ENCODE measurements at regions not wholly inside any gene's neighbourhood (a gene's known extent, or its start where the extent isn't known, plus 50 kb on each side); places are given as distances from the start of the nearest gene placed in this dataset.
"Not testable (repeated sequence)": the region's sequence is repeated elsewhere in the genome, so short reads cannot be mapped to it uniquely, and the experiment has no call there.

DNA sequence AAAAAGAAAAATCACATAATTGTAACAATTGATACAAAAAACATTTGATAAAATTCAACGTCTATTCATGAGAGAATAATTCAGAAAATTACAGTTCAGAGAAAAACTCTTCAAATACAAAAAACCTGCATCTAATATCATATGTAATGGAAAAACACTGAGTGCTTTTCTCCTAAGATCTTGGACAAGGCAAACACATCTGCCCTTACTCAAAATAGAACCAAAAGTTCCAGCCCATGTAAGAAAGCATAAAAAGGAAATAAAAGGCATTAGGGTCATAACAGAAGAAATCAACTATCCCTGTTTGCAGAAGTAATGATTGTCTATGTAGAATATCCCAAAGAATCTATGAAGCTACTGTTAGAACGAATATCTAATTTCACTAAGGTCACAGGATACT is 721.4 kb downstream of the RFPL4B start:
- Mint-ChIP-seq H3K9me3 (peaks cover 4 to 29% (median 7%) of the 10 kb centered on the region in 6 donors), H3K4me3 (no peak overlapping the region), H3K4me1 (no peaks in the 10 kb centered on the region), H3K36me3 (no peaks in the 10 kb centered on the region), H3K27ac (no peak overlapping the region), H3K27me3 (ENCODE audit: low read depth in 3 of 3) (no peaks in the 10 kb centered on the region)
- DNase-seq, result no peak

- H3K36me3 Mint-ChIP-seq; H3K4me1 Mint-ChIP-seq; H3K27ac Mint-ChIP-seq; H3K27me3 Mint-ChIP-seq (ENCODE audit: low read depth in 3 of 3); DNase-seq; H3K4me3 Mint-ChIP-seq: not testable (repeated sequence)
- H3K9me3 Mint-ChIP-seq, result peaks cover 4 to 28% (median 9%) of the 10 kb centered on the region in 6 donors
These were observed 723.6 kb downstream of the RFPL4B start for GRCh38 chr6:113070681-113071080.

DNA sequence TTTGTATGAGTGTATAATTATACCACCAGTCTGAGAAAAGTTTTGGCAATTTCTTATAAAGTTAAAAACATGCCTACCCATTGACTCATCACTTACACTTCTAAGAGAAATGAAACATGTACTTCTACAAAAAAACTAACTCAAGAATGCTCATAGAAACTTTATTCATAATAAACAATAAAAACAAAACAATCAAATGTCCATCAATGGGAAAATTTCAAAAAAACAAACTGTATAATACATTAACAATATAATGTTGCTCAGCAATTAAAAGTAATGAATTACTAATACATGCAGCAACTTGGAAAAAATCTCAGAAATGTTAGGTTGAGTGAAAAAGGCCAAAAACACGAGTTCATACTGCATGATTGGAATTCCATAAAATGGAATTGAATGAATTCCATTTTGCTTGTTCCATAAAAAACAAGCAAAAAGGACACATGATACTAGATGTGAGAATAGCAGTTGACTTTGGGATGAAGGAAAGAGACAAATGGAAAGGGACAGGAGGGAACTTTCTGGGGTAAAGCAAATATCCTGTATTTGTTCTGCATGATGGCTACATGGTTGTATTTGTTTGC is 726.6 kb downstream of the RFPL4B start:
- no peaks in the 10 kb centered on the region for H3K27me3 Mint-ChIP-seq (ENCODE audit: low read depth in 3 of 3)
- H3K36me3 Mint-ChIP-seq, result no peaks in the 10 kb centered on the region
- no peak for DNase-seq
- H3K4me1 Mint-ChIP-seq, result no peaks in the 10 kb centered on the region
- H3K27ac Mint-ChIP-seq, result no peak overlapping the region
- H3K4me3 Mint-ChIP-seq, result no peak overlapping the region
- H3K9me3 Mint-ChIP-seq, result peaks cover 10 to 51% (median 12%) of the 10 kb centered on the region in 6 donors

DNA sequence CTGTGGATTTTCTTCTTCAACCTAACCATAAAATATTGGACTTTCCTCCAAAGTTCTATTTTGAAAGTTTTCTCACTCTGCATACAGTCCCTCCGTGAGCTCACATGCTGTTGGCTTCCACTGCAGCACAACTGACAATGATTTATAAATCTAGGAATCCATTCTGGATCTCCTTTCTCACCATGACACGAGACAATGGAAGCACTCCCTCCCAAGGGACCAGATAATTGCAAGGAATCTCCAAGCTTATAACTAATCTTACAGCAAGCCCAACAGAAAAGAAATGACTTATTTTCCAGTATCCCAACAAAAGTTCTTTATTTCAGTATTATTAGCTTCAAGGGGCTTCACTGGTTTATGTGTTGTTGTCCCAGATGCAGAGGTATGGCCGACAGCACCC is 729.0 kb downstream of the RFPL4B start:
- H3K9me3 Mint-ChIP-seq, result peaks cover 6 to 31% (median 9%) of the 10 kb centered on the region in 6 donors
- no peak overlapping the region for H3K4me3 Mint-ChIP-seq
- no peak overlapping the region for H3K27ac Mint-ChIP-seq
- no peaks in the 10 kb centered on the region for H3K27me3 Mint-ChIP-seq (ENCODE audit: low read depth in 3 of 3)
- no peaks in the 10 kb centered on the region for H3K4me1 Mint-ChIP-seq
- no peaks in the 10 kb centered on the region for H3K36me3 Mint-ChIP-seq
- DNase-seq, result no peak

- peaks cover 4 to 37% (median 12%) of the 10 kb centered on the region in 6 donors for H3K9me3 Mint-ChIP-seq
- no peaks in the 10 kb centered on the region for H3K4me1 Mint-ChIP-seq
- H3K27me3 Mint-ChIP-seq (ENCODE audit: low read depth in 3 of 3), result peaks cover 0 to 2% (median 0%) of the 10 kb centered on the region in 3 donors
- H3K36me3 Mint-ChIP-seq, result no peaks in the 10 kb centered on the region
- DNase-seq, result no peak
- no peak overlapping the region for H3K4me3 Mint-ChIP-seq
- H3K27ac Mint-ChIP-seq, result no peak overlapping the region
These were observed 729.7 kb downstream of the RFPL4B start for GRCh38 chr6:113076816-113077215.

DNA sequence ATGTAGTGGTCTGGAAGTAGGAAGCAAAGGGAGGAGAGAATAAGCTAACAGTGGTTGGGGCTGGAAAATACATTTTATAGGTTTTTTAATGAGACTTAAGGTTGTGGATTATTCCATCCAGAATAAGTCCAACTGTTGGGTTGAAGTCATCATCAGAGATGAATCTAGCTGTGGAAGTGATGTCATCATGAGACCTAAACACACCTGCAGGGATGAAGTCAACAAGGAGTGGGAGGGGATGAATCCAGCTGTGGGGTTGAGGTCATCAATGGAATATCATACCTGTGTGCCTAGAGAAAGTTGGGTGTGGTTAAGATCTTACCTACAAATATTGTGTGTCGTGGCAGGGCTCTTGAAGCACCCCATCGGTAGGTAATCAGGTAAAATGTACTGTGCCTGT is 730.7 kb downstream of the RFPL4B start:
- H3K4me3 Mint-ChIP-seq, result no peak overlapping the region
- no peak for DNase-seq
- H3K27ac Mint-ChIP-seq, result no peak overlapping the region
- H3K4me1 Mint-ChIP-seq, result no peaks in the 10 kb centered on the region
- no peaks in the 10 kb centered on the region for H3K36me3 Mint-ChIP-seq
- H3K27me3 Mint-ChIP-seq (ENCODE audit: low read depth in 3 of 3), result peaks cover 0 to 2% (median 0%) of the 10 kb centered on the region in 3 donors
- H3K9me3 Mint-ChIP-seq, result peaks cover 4 to 37% (median 12%) of the 10 kb centered on the region in 6 donors

- Mint-ChIP-seq H3K27me3 (ENCODE audit: low read depth in 3 of 3) (peaks cover 0 to 2% (median 0%) of the 10 kb centered on the region in 3 donors), H3K27ac (no peak overlapping the region), H3K4me3 (no peak overlapping the region), H3K4me1 (no peaks in the 10 kb centered on the region), H3K9me3 (peaks cover 4 to 31% (median 12%) of the 10 kb centered on the region in 6 donors), H3K36me3 (no peaks in the 10 kb centered on the region)
- no peak for DNase-seq
These were observed 731.7 kb downstream of the RFPL4B start for GRCh38 chr6:113078791-113079190.

- no peaks in the 10 kb centered on the region for H3K4me1 Mint-ChIP-seq
- H3K9me3 Mint-ChIP-seq, result peaks cover 0 to 22% (median 8%) of the 10 kb centered on the region in 6 donors
- no peak for DNase-seq
- H3K4me3 Mint-ChIP-seq, result no peak overlapping the region
- no peaks in the 10 kb centered on the region for H3K36me3 Mint-ChIP-seq
- peaks cover 0 to 2% (median 0%) of the 10 kb centered on the region in 3 donors for H3K27me3 Mint-ChIP-seq (ENCODE audit: low read depth in 3 of 3)
- no peak overlapping the region for H3K27ac Mint-ChIP-seq
These were observed 735.6 kb downstream of the RFPL4B start for GRCh38 chr6:113082745-113083144.

DNA sequence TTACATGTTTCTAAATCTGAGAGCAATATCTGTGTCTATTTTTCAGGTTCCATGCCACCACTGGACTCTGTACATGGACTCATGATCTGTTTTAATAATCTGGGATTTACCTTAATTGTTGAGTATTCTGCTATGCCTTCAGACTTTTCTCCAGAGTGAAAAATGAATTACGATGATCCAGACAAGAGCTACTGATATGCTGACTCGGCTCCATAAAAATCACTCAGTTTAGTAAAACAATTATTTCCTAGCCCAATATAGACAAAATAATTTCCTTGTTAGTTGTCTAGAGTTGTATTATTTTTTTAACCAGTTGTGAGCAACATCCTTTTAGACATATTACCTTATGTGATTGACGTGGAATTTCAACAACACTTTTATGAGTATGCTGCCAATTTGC is 736.8 kb downstream of the RFPL4B start:
- no peak overlapping the region for H3K27ac Mint-ChIP-seq
- no peak for DNase-seq
- no peak overlapping the region for H3K4me3 Mint-ChIP-seq
- no peaks in the 10 kb centered on the region for H3K36me3 Mint-ChIP-seq
- peaks cover 0 to 26% (median 4%) of the 10 kb centered on the region in 6 donors for H3K9me3 Mint-ChIP-seq
- no peaks in the 10 kb centered on the region for H3K4me1 Mint-ChIP-seq
- H3K27me3 Mint-ChIP-seq (ENCODE audit: low read depth in 3 of 3), result peaks cover 0 to 2% (median 0%) of the 10 kb centered on the region in 3 donors

DNA sequence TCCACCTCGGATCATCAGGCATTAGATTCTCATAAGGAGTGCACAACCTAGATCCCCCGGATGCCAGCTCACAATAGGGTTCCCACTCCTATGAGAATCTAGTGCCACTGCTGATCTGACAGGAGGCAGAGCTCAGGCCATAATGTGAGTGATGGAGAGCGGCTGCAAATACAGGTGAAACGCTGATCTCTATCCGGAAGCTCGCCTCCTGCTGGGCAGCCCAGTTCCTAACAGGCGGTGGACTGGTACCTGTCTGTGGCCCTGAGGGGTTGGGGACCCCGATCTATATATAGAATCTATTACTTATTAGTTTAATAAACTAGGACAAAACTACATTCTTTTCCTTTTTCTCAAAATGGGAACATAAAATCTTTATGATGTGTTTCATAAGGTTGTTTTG is 741.9 kb downstream of the RFPL4B start:
- Mint-ChIP-seq H3K4me1 (no peaks in the 10 kb centered on the region), H3K27me3 (ENCODE audit: low read depth in 3 of 3) (peaks cover 0 to 2% (median 0%) of the 10 kb centered on the region in 3 donors), H3K36me3 (peaks cover 0 to 3% (median 0%) of the 10 kb centered on the region in 3 donors), H3K9me3 (peaks cover 0 to 34% (median under 1%) of the 10 kb centered on the region in 6 donors), H3K27ac (no peak overlapping the region), H3K4me3 (no peak overlapping the region)
- DNase-seq, result no peak

GRCh38 chr6:113092795-113093194 is 745.7 kb downstream of the RFPL4B start:
- DNase-seq, result no peak
- Mint-ChIP-seq H3K4me3 (no peak overlapping the region), H3K27ac (no peak overlapping the region), H3K4me1 (no peaks in the 10 kb centered on the region), H3K36me3 (peaks cover 0 to 3% (median 0%) of the 10 kb centered on the region in 3 donors), H3K9me3 (peaks cover 2 to 26% (median 6%) of the 10 kb centered on the region in 6 donors), H3K27me3 (ENCODE audit: low read depth in 3 of 3) (peaks cover 0 to 3% (median 0%) of the 10 kb centered on the region in 3 donors)

DNA sequence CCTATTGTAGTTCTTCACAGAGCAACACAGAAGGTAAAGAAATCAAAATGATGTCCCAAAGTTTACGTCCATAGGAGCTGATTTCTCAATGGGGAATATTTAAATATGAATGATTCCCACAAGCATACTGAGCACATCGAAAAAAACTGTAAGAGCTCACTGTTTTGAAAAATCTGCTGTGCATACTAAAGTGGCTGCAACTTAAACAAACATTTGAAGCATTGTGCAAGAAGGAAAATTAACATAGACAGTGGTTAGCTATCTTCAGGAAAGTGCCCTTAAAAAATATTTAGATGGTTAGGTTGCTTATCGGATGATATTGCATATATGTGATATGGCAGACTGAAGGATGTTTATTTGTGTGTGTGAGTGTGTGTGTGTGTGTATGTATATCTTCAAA is 747.6 kb downstream of the RFPL4B start:
- Mint-ChIP-seq H3K9me3 (peaks cover 2 to 34% (median 12%) of the 10 kb centered on the region in 6 donors), H3K4me3 (no peak overlapping the region), H3K27me3 (ENCODE audit: low read depth in 3 of 3) (peaks cover 0 to 3% (median 0%) of the 10 kb centered on the region in 3 donors), H3K4me1 (no peaks in the 10 kb centered on the region), H3K36me3 (peaks cover 0 to 3% (median 0%) of the 10 kb centered on the region in 3 donors), H3K27ac (no peak overlapping the region)
- DNase-seq, result no peak

DNA sequence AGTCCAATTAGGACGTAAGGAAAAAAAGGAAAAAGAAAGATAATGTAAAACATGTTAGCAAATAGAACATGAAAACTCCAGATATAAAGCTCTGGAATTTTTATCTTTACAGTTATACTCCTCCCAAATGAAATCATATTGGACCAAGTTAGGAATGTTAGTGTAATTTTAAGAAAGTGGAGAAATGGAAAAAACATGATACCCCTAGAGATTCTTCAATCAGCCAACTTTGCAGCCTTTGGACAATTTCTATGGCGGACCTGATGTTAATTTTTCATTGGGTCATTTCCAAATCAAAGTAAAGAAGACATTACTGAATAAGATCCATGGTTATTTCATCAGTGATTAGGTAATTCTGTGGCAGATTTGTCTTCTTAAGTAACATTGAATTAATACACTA is 748.7 kb downstream of the RFPL4B start:
- Mint-ChIP-seq H3K36me3 (peaks cover 0 to 5% (median 0%) of the 10 kb centered on the region in 3 donors), H3K4me3 (no peak overlapping the region), H3K9me3 (peaks cover 2 to 31% (median 12%) of the 10 kb centered on the region in 6 donors), H3K27me3 (ENCODE audit: low read depth in 3 of 3) (peaks cover 0 to 3% (median 0%) of the 10 kb centered on the region in 3 donors), H3K4me1 (no peaks in the 10 kb centered on the region), H3K27ac (no peak overlapping the region)
- no peak for DNase-seq

- Mint-ChIP-seq H3K36me3 (peaks cover 0 to 3% (median 0%) of the 10 kb centered on the region in 3 donors), H3K27ac (no peak overlapping the region), H3K4me3 (no peak overlapping the region), H3K9me3 (peaks cover 4 to 26% (median 12%) of the 10 kb centered on the region in 6 donors), H3K27me3 (ENCODE audit: low read depth in 3 of 3) (peaks cover 0 to 2% (median 0%) of the 10 kb centered on the region in 3 donors), H3K4me1 (no peaks in the 10 kb centered on the region)
- no peak for DNase-seq
These were observed 754.4 kb upstream of the MARCKS start for GRCh38 chr6:113102761-113103160.

Data from immature natural killer cell (primary cell).